ENCODE measurements at regions not wholly inside any gene's neighbourhood (a gene's known extent, or its start where the extent isn't known, plus 50 kb on each side); places are given as distances from the start of the nearest gene placed in this dataset.

DNA sequence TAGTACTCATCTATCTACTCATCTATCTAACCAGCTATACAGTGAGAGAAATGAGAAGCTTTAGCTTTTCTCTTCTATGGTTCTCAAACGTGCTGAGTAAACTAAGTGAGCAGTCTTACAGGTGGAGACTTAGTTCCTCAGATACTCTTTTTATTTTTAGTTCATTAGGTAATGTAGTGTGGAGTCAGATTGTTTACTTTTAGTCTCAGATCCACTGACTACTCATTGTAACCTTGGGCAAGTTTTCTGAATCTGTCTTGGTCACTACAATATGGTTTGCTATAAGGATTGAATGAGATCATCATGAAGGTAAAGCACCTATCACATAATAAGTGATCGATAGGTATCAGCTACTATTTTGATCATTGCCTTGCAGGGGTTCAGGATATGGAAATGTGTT lies 160.1 kb downstream of the RAB38 start:
- Histone ChIP-seq H3K27ac (no peak overlapping the region), H3K9me3 (ENCODE audit: low read depth, low read length) (no peaks in the 10 kb centered on the region), H3K9ac (ENCODE audit: insufficient read length) (no peak overlapping the region), H3K36me3 (ENCODE audit: insufficient read depth, low read length) (no peaks in the 10 kb centered on the region), H3K4me3 (no peak overlapping the region)
- DNase-seq (ENCODE audit: low read depth, low spot score), result no peak
- TF ChIP-seq POLR2AphosphoS5 (IDR thresholded peaks at IDR 0.05; ENCODE audit: borderline replicate concordance, low read depth, low read length) (no peak), EZH2 (IDR thresholded peaks at IDR 0.05) (no peak), FOXP2 (optimal IDR thresholded peaks at IDR 0.05; ENCODE audit: control extremely low read depth, extremely low read length, insufficient read depth) (no peak)

DNA sequence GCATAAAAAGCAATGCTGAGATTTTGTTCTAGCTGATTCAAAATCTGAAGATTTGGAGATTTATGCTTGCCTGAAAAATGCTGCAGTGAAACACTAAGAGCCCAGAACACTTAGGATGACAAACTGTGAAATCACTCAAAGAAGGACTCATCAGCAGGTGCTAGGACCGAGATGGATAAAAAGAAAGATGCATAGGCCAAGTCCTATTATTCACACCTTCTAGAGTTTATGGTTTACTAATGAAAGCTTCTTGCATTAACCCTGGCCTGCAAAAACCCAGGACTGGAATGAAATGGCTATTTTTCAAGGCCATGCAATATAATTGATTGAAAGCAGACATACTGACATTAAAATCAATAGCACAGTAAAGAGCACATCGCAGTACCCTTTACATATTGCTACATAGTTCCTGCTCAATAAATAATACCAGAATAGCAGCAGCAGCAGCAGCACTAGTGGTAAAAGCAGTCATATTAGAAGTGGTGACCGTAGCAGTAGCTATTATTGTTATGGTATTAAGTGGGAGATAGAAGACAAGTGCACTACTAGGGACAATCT lies 161.7 kb downstream of the RAB38 start:
- H3K9ac ChIP-seq (ENCODE audit: insufficient read length), result no peak overlapping the region
- no peak overlapping the region for H3K4me3 ChIP-seq
- no peak for DNase-seq (ENCODE audit: low read depth, low spot score)
- H3K27ac ChIP-seq, result no peak overlapping the region
- no peaks in the 10 kb centered on the region for H3K36me3 ChIP-seq (ENCODE audit: insufficient read depth, low read length)
- no peak for TF ChIP-seq POLR2AphosphoS5 (IDR thresholded peaks at IDR 0.05; ENCODE audit: borderline replicate concordance, low read depth, low read length)
- no peak for TF ChIP-seq FOXP2 (optimal IDR thresholded peaks at IDR 0.05; ENCODE audit: control extremely low read depth, extremely low read length, insufficient read depth)
- TF ChIP-seq EZH2 (IDR thresholded peaks at IDR 0.05), result no peak
- H3K9me3 ChIP-seq (ENCODE audit: low read depth, low read length), result no peaks in the 10 kb centered on the region

DNA sequence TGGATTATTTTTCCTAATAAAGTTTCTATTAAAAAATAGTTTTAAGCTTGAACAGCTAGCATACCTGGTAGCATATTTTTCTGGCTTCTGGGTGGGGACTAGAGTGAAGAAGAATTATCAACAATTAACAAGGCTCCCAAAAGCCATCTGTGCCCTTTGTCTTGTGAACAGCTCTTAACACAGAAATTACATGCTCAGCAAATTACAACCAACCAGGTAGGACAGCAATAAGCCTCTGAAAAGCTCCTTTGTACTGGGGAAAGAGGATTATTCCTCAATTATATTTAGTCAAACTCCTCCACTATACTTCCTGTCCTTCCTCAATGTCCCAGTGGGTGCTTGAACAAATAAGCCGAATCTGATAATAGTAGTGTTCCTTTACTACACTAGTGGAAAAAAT lies 162.8 kb downstream of the RAB38 start:
- no peak for DNase-seq (ENCODE audit: low read depth, low spot score)
- no peaks in the 10 kb centered on the region for H3K36me3 ChIP-seq (ENCODE audit: insufficient read depth, low read length)
- TF ChIP-seq EZH2 (IDR thresholded peaks at IDR 0.05) (no peak), FOXP2 (optimal IDR thresholded peaks at IDR 0.05; ENCODE audit: control extremely low read depth, extremely low read length, insufficient read depth) (no peak), POLR2AphosphoS5 (IDR thresholded peaks at IDR 0.05; ENCODE audit: borderline replicate concordance, low read depth, low read length) (no peak)
- no peak overlapping the region for H3K9ac ChIP-seq (ENCODE audit: insufficient read length)
- H3K27ac ChIP-seq, result no peak overlapping the region
- H3K4me3 ChIP-seq, result no peak overlapping the region
- no peaks in the 10 kb centered on the region for H3K9me3 ChIP-seq (ENCODE audit: low read depth, low read length)

DNA sequence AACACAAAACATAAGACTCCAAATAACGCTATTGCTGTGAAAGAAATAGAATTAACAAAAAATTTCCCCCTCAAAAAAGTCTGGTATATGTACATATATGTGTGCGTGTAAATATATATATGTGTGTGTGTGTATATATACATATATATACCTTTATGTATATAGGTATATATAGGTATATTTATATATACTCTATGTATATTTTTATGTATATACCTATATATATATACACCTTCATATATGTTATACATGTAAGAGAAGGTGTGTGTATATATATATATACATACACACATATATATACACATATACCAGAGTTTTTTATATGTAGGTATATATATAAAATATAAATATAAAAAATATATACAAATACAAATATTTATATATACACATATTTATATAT lies 199.2 kb downstream of the RAB38 start:
- H3K36me3 ChIP-seq (ENCODE audit: insufficient read depth, low read length), result no peaks in the 10 kb centered on the region
- no peak for DNase-seq (ENCODE audit: low read depth, low spot score)
- H3K9me3 ChIP-seq (ENCODE audit: low read depth, low read length), result no peaks in the 10 kb centered on the region
- no peak overlapping the region for H3K4me3 ChIP-seq
- H3K27ac ChIP-seq, result no peak overlapping the region
- TF ChIP-seq EZH2 (IDR thresholded peaks at IDR 0.05) (no peak), POLR2AphosphoS5 (IDR thresholded peaks at IDR 0.05; ENCODE audit: borderline replicate concordance, low read depth, low read length) (no peak), FOXP2 (optimal IDR thresholded peaks at IDR 0.05; ENCODE audit: control extremely low read depth, extremely low read length, insufficient read depth) (no peak)
- H3K9ac ChIP-seq (ENCODE audit: insufficient read length), result no peak overlapping the region

DNA sequence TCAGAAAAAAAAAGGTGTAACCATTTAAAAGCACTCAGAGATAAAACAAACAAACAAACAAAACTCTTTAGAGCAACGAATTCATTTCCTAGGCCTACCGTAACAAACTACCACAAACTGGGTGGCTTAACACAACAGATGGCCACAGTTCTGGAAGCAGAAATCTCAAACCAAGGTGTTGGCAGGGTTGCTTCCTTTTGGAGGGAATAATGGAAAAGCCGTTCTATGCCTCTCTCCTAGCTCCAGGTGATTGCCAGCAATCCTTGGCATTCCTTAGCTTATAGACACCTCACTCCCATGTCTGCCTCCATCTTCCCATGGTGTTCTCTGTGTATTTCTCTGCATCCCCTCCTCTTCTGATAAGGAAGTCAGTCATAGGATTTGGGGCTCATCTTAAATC lies 200.4 kb downstream of the RAB38 start:
- DNase-seq (ENCODE audit: low read depth, low spot score), result no peak
- TF ChIP-seq FOXP2 (optimal IDR thresholded peaks at IDR 0.05; ENCODE audit: control extremely low read depth, extremely low read length, insufficient read depth), result no peak
- no peak for TF ChIP-seq EZH2 (IDR thresholded peaks at IDR 0.05)
- TF ChIP-seq POLR2AphosphoS5 (IDR thresholded peaks at IDR 0.05; ENCODE audit: borderline replicate concordance, low read depth, low read length), result no peak

DNA sequence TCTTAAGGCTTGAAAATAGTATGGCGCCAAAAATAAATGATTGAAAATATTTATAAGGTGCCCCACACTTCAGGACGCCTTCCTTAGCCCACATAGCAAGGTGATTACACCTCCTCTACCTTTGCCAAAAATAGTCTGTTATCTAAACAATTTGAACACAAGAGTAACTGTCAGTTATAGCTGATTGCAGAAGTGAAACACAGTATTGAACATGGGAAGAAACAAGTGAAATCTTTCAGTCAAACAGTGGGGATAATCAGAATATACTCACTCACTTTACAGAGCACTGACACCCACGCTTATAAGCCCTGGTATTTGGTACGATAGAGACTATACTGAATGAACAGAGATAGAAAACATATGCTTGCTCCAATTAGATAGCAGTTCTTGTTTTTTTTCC lies 203.1 kb downstream of the RAB38 start:
- H3K36me3 ChIP-seq (ENCODE audit: insufficient read depth, low read length), result no peaks in the 10 kb centered on the region
- no peak overlapping the region for H3K27ac ChIP-seq
- no peak for TF ChIP-seq EZH2 (IDR thresholded peaks at IDR 0.05)
- TF ChIP-seq POLR2AphosphoS5 (IDR thresholded peaks at IDR 0.05; ENCODE audit: borderline replicate concordance, low read depth, low read length), result no peak
- no peak for TF ChIP-seq FOXP2 (optimal IDR thresholded peaks at IDR 0.05; ENCODE audit: control extremely low read depth, extremely low read length, insufficient read depth)
- no peak for DNase-seq (ENCODE audit: low read depth, low spot score)
- H3K4me3 ChIP-seq, result no peak overlapping the region
- no peak overlapping the region for H3K9ac ChIP-seq (ENCODE audit: insufficient read length)
- no peaks in the 10 kb centered on the region for H3K9me3 ChIP-seq (ENCODE audit: low read depth, low read length)

More for the DNA sequence above, 200.4 kb downstream of the RAB38 start:
- H3K36me3 ChIP-seq (ENCODE audit: insufficient read depth, low read length), result no peaks in the 10 kb centered on the region
- H3K4me3 ChIP-seq, result no peak overlapping the region
- H3K9me3 ChIP-seq (ENCODE audit: low read depth, low read length), result no peaks in the 10 kb centered on the region
- no peak overlapping the region for H3K27ac ChIP-seq
- H3K9ac ChIP-seq (ENCODE audit: insufficient read length), result no peak overlapping the region

DNA sequence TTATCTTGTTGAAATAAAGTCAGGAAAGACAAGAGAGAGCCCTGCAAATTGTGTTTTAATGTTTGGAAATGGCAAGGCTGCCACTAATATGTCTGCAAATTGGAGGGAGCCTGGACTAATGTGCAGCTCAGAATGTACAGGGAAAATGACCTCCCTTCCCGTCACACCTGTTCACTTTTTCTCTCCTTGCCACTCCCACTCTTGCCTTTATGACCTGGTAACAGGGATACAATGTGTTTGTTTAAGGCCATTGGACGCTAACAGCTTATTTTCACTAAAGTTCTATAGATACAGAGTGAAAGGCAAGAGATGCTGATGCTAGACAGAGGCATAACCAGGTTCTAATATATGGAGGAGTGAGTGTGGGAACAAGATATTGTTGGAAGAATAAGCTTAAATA lies 203.9 kb downstream of the RAB38 start:
- H3K4me3 ChIP-seq, result no peak overlapping the region
- no peak for DNase-seq (ENCODE audit: low read depth, low spot score)
- H3K27ac ChIP-seq, result no peak overlapping the region
- no peak for TF ChIP-seq EZH2 (IDR thresholded peaks at IDR 0.05)
- TF ChIP-seq POLR2AphosphoS5 (IDR thresholded peaks at IDR 0.05; ENCODE audit: borderline replicate concordance, low read depth, low read length), result no peak
- TF ChIP-seq FOXP2 (optimal IDR thresholded peaks at IDR 0.05; ENCODE audit: control extremely low read depth, extremely low read length, insufficient read depth), result no peak
- no peak overlapping the region for H3K9ac ChIP-seq (ENCODE audit: insufficient read length)
- no peaks in the 10 kb centered on the region for H3K36me3 ChIP-seq (ENCODE audit: insufficient read depth, low read length)
- no peaks in the 10 kb centered on the region for H3K9me3 ChIP-seq (ENCODE audit: low read depth, low read length)

DNA sequence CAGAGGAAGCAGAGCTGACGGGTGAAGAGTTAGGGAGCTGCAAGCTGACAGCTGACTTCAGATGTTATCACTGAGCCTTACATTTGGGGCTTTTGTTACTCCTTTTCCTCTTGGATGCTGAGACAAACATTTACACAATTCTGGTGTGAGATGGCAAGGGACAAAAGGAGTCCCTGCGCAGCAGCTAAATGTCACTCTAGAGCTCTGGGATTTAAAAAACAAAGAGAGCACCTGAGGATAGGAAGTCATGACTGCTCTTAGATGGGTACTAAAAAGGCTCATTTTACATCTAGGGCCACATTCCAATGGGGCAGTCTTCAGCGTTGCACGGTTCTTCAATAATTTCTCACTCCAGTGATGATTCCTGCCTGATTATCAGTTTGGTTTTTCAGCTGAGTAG lies 204.5 kb downstream of the RAB38 start:
- H3K36me3 ChIP-seq (ENCODE audit: insufficient read depth, low read length), result no peaks in the 10 kb centered on the region
- DNase-seq (ENCODE audit: low read depth, low spot score), result no peak
- H3K4me3 ChIP-seq, result no peak overlapping the region
- H3K9ac ChIP-seq (ENCODE audit: insufficient read length), result no peak overlapping the region
- no peaks in the 10 kb centered on the region for H3K9me3 ChIP-seq (ENCODE audit: low read depth, low read length)
- H3K27ac ChIP-seq, result no peak overlapping the region
- TF ChIP-seq EZH2 (IDR thresholded peaks at IDR 0.05) (no peak), POLR2AphosphoS5 (IDR thresholded peaks at IDR 0.05; ENCODE audit: borderline replicate concordance, low read depth, low read length) (no peak), FOXP2 (optimal IDR thresholded peaks at IDR 0.05; ENCODE audit: control extremely low read depth, extremely low read length, insufficient read depth) (no peak)

DNA sequence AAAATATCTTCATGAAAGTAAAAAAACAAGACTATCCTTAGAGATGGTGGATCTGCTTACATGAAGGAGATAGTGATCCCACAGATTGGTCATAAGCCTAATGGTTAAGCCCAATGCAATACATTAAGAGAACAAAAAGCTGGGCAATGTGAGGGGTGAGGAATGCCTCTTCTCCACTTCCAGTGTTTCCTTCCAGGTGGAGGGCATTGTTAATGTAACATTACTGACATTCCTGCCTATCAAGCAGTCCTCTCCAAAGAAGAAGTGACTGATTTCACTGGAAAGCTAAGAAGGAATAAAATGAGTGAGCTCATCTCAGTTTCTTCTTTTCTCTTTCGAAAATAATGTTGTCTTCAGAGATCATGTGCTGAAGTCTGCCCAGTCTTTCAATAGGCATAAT lies 207.8 kb downstream of the RAB38 start:
- no peak for DNase-seq (ENCODE audit: low read depth, low spot score)
- H3K9ac ChIP-seq (ENCODE audit: insufficient read length), result no peak overlapping the region
- H3K36me3 ChIP-seq (ENCODE audit: insufficient read depth, low read length), result no peaks in the 10 kb centered on the region
- no peaks in the 10 kb centered on the region for H3K9me3 ChIP-seq (ENCODE audit: low read depth, low read length)
- H3K4me3 ChIP-seq, result no peak overlapping the region
- no peak overlapping the region for H3K27ac ChIP-seq
- TF ChIP-seq POLR2AphosphoS5 (IDR thresholded peaks at IDR 0.05; ENCODE audit: borderline replicate concordance, low read depth, low read length) (no peak), EZH2 (IDR thresholded peaks at IDR 0.05) (no peak), FOXP2 (optimal IDR thresholded peaks at IDR 0.05; ENCODE audit: control extremely low read depth, extremely low read length, insufficient read depth) (no peak)
